PFSK-1 (cell line): ENCODE measurements at regions not wholly inside any gene's neighbourhood (a gene's known extent, or its start where the extent isn't known, plus 50 kb on each side); places are given as distances from the start of the nearest gene placed in this dataset.

ENCODE experiments used
- FOXP2 ChIP-seq: optimal IDR thresholded peaks from 2 replicates; pipeline ENCODE3; 2011; ENCODE audit warnings: borderline replicate concordance, control low read depth, inconsistent platforms; ENCODE audit not compliant: insufficient read depth; ENCODE audit errors: extremely low read length, extremely low read depth
- POLR2AphosphoS5 ChIP-seq: IDR thresholded peaks from 2 replicates; pipeline ENCODE4 v1.6.1; 2012; ENCODE audit warnings: low read depth, mild to moderate bottlenecking, control low read depth, low read length, moderate library complexity
- SIN3A ChIP-seq: IDR thresholded peaks from 2 replicates; pipeline ENCODE4 v1.6.1; 2012; ENCODE audit warnings: mild to moderate bottlenecking, low read length, moderate library complexity, borderline replicate concordance; ENCODE audit not compliant: insufficient read depth
- TAF1 ChIP-seq: IDR thresholded peaks from 2 replicates; pipeline ENCODE4 v1.6.1; 2012; ENCODE audit warnings: low read length, control low read depth, borderline replicate concordance; ENCODE audit not compliant: insufficient read depth
- TF ChIP-seq, protein P1 (sequence below), 2 experiments: IDR thresholded peaks; 2 replicates each; pipeline versions ENCODE4 v1.6.1 to v1.8.0; 2011 to 2012; ENCODE audit warnings: low read depth in 2 of 2, low read length in 2 of 2, control low read depth in 1 of 2, inconsistent platforms in 1 of 2, mild to moderate bottlenecking in 1 of 2, moderate library complexity in 1 of 2; ENCODE audit not compliant: insufficient read depth in 1 of 2

- no peak for TF ChIP-seq SIN3A
These were observed 121.4 kb upstream of the PHYHIPL start for GRCh38 chr10:59055045-59055444.

DNA sequence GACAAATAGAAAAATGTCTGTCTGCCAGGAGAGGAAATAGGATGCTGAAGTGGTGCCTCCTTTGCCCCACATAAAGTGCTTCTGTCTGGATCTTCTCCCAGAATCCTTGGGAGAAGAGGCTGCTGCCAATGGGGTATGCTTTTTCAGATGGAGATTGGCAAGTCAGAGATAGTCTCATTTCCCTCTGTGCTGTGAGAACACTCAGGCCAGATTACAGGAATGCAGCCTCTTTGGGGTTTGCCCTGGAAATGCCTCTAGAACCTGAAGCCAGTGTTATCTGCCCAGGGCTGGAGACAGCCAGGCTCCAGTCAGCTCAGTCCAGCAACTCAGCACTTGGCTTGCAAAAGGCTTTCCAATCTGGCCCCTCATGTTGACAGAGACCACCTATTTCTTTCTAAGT is 119.1 kb upstream of the PHYHIPL start:
- TF ChIP-seq, protein P1, sequence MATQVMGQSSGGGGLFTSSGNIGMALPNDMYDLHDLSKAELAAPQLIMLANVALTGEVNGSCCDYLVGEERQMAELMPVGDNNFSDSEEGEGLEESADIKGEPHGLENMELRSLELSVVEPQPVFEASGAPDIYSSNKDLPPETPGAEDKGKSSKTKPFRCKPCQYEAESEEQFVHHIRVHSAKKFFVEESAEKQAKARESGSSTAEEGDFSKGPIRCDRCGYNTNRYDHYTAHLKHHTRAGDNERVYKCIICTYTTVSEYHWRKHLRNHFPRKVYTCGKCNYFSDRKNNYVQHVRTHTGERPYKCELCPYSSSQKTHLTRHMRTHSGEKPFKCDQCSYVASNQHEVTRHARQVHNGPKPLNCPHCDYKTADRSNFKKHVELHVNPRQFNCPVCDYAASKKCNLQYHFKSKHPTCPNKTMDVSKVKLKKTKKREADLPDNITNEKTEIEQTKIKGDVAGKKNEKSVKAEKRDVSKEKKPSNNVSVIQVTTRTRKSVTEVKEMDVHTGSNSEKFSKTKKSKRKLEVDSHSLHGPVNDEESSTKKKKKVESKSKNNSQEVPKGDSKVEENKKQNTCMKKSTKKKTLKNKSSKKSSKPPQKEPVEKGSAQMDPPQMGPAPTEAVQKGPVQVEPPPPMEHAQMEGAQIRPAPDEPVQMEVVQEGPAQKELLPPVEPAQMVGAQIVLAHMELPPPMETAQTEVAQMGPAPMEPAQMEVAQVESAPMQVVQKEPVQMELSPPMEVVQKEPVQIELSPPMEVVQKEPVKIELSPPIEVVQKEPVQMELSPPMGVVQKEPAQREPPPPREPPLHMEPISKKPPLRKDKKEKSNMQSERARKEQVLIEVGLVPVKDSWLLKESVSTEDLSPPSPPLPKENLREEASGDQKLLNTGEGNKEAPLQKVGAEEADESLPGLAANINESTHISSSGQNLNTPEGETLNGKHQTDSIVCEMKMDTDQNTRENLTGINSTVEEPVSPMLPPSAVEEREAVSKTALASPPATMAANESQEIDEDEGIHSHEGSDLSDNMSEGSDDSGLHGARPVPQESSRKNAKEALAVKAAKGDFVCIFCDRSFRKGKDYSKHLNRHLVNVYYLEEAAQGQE (IDR thresholded peaks at IDR 0.05; ENCODE audit: insufficient read depth in 1 of 2, low read depth in 2 of 2, low read length in 2 of 2) = no peak
- TF ChIP-seq TAF1 = no peak
- TF ChIP-seq SIN3A = no peak
- no peak for TF ChIP-seq FOXP2
- TF ChIP-seq POLR2AphosphoS5 = no peak

- TF ChIP-seq TAF1 = no peak
- no peak for TF ChIP-seq SIN3A
- TF ChIP-seq FOXP2 = no peak
These were observed 115.6 kb upstream of the PHYHIPL start for GRCh38 chr10:59060852-59061251.

DNA sequence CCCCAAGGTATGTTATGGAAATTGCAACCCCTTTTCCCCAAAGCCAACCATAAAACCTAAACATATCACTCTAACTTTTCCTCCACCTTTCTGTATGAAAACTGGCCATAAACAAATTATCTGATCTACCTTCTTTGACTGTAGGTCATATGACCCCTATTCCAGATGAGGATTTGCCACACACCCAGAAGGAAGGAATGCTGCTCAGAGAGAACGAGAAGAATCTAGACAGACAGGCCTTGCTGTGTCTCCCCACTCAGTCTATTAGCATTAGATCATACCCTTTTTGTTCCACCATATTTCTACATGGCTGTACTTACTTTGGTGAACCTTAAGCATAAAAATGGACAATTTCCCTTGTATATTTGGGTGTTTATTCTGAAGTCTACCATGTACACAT is 113.0 kb upstream of the PHYHIPL start:
- TF ChIP-seq TAF1 (no peak), POLR2AphosphoS5 (no peak), FOXP2 (no peak)
- TF ChIP-seq, protein P1 (IDR thresholded peaks at IDR 0.05; ENCODE audit: insufficient read depth in 1 of 2, low read depth in 2 of 2, low read length in 2 of 2) = no peak

DNA sequence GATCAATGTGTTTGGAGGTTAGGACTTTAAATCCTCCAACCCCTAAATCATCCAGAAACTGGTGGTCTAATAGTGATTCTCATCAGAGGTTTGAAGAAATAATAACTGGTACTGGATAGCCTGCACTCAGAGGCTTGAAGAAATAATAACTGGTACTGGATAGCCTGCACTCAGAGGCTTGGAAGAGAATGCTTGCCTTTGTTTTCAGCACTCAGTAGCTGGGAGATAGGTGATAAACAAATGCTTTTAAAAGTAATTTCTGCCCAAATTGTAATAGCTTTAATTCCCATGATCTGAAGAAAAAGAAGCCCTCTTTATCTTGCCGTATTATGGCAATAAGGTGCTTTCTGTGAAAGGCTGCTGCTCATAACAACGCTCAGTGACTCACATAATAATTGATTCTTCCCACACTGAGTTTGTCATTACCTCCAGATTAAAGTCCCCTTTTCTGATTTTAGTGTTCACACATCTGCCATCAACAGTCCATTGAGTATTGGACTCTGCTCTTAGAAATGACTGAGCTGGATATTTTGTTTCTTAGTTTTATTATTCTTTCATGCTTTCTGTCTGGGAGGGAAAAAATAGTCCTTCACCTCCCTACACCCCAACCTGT is 112.3 kb upstream of the PHYHIPL start:
- TF ChIP-seq TAF1 (no peak), SIN3A (no peak), FOXP2 (no peak), POLR2AphosphoS5 (no peak)
- TF ChIP-seq, protein P1 (IDR thresholded peaks at IDR 0.05; ENCODE audit: insufficient read depth in 1 of 2, low read depth in 2 of 2, low read length in 2 of 2) = no peak

GRCh38 chr10:59064759-59065539 is 111.5 kb upstream of the PHYHIPL start:
- TF ChIP-seq TAF1 (no peak), SIN3A (no peak), POLR2AphosphoS5 (no peak), FOXP2 (no peak)
- TF ChIP-seq, protein P1 (IDR thresholded peaks at IDR 0.05; ENCODE audit: insufficient read depth in 1 of 2, low read depth in 2 of 2, low read length in 2 of 2) = no peak
